Stimulated activated CD4-positive, alpha-beta T cell treated with anti-CD3 and anti-CD28 coated beads, Interleukin-1b, Interleukin-23, amount 100 ng/mL, for 24 hours (primary cell): ENCODE measurements at regions not wholly inside any gene's neighbourhood (a gene's known extent, or its start where the extent isn't known, plus 50 kb on each side); places are given as distances from the start of the nearest gene placed in this dataset.
"Not testable (repeated sequence)": the region's sequence is repeated elsewhere in the genome, so short reads cannot be mapped to it uniquely, and the experiment has no call there.

Source experiments
- DNase-seq, 4 experiments: peaks; one replicate each; pipeline ENCODE4 v3.0.0-alpha.2; 2020; ENCODE audit warnings: low read depth in 4 of 4, low spot score in 1 of 4

GRCh38 chr11:71129624-71130023 is 122.8 kb downstream of the SHANK2 start:
- DNase-seq: no peak

DNA sequence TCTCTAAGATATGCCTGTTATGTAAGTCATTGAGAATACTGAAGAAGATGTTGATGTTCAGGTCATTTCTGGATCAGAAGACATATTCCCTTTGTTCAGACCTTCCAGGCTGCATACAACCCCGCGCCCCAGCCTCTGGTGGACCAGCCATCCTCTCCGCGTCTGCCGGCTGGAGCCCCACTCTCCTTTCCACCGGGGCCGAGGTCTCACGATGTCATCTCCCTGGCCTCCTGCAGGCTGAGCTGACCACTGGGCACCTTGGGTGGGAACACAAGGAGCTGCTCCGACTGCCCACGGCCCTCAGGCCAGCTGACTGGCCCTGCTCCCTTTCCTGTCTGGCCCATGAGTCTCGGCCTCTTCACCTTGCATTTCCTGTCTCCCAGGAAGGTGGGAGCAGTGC is 124.6 kb downstream of the SHANK2 start:
- DNase-seq: no peak

GRCh38 chr11:71126401-71126800 is 126.0 kb downstream of the SHANK2 start:
- DNase-seq: not testable (repeated sequence)

GRCh38 chr11:71125150-71125549 is 127.2 kb downstream of the SHANK2 start:
- no peak for DNase-seq

DNA sequence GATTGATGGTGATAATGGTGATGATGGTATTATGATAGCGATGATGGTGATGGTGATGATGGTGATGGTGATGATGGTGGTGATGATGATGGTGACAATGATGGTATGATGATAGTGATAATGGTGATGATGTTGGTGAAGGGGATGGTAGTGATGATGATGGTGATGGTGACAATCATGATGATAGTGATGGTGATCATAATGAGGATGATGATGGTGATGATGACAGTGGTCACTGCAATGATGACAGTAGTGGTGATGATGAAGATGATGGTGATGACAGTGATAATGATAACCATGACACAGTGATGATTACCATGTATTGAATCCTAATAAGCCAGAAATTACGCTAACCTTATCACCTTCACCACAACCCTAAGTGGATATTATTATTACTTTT is 128.2 kb downstream of the SHANK2 start:
- DNase-seq: no peak

- no peak for DNase-seq
Observed at GRCh38 chr11:71120471-71120896, 131.9 kb downstream of the SHANK2 start.

DNA sequence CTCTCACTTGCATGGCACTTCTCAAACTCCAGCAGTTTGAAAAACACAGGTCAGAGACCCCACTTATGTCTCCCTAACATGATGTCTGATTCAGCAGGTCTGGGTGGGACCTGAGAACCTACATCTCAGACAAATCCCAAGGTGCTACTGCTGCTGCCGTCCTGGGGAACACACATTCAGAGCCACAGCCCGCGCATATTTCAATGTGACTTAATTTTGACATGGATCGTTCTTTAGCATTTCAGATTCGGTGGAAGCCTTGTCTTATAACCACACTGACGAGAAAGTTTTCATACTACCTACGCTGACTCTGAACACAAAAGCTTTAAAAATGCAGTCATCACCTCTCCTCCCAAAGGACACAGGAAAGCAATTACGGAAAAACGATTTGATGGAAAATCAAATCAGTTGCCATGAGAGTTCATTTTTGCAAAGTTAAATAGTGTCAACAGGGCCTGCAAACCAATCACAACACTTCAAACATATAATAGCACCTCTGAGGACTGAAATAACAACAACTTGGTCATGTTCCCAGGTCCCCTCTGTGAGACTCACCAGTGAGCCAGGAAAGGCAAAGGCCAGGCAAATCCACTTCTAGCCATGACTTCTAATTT is 132.6 kb downstream of the SHANK2 start:
- DNase-seq: no peak

- DNase-seq: no peak
Observed at GRCh38 chr11:71118671-71119250, 133.6 kb downstream of the SHANK2 start.

GRCh38 chr11:71117311-71117710 is 135.1 kb downstream of the SHANK2 start:
- DNase-seq: no peak

DNA sequence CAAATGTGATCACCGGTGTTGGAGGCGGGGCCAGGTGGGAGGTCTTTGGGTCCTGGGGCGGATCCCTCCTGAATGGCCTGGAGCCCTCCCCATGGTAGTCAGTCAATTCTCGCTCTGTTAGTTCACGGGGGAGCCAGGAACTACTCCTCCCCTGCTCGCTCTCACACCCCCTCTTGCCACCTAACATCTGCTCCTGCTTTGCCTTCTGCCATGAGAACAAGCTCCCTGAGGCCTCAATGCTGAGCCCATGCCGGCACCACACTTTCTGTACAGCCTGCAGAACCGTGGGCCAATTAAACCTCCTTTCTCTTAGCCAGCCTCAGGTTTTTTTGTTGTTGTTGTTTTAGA is 135.7 kb downstream of the SHANK2 start:
- DNase-seq: no peak

GRCh38 chr11:71115770-71116692 is 136.3 kb downstream of the SHANK2 start:
- DNase-seq: no peak

DNA sequence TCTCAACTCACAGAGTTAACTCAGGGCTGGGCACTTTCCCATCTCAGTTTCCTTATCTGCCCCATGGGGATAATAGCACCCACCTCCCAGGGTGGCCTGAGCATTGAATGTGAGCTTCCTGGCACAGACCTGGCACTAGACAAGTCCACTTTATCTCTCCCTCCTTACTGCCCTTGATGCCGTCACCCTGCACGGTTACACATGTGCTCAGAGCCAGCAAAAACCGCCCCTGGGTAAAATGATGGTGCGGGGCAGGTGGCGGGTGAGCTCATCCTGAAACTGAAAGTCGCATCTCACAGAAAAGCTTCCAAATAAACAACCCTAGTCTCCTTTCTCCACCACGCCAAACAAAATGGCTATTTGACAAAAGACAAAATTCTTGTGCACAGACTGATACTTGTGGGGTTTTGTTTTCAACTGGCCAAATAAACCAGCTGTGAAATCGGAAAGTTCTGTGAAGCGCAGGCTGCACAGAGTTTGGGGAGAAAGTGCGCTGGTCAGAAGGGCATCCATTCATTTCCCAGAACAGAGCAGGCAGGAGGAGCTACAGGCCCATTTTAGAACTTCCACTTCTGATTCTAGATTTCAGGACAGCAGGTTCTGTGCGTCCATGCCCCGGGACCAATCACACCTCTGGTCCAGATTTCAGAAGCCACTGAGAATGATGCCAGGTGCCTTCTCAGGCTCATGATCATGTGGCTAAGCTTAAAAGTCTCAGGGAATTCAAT is 138.1 kb downstream of the SHANK2 start:
- no peak for DNase-seq

DNA sequence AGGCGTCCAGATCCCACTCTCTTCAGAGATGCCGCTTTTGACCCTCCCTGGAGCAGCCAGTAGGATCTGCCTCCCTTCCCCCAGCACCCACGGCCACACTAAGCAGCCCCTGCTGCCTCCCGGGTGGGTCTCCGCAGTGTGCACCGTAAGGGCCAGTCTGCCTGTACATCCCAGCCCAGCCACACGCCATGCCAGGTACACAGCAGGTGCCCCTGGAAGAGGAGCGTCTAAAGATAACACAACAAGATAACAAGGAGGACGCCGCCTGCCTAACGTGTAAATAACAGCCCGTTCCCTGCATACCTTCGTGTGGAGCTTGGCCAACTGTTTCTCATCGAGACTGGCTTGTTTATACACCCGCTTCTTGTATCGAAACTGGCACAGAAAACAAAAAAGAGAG is 139.4 kb downstream of the SHANK2 start:
- DNase-seq: no peak

GRCh38 chr11:71112454-71112853 is 139.9 kb downstream of the SHANK2 start:
- DNase-seq: no peak

DNA sequence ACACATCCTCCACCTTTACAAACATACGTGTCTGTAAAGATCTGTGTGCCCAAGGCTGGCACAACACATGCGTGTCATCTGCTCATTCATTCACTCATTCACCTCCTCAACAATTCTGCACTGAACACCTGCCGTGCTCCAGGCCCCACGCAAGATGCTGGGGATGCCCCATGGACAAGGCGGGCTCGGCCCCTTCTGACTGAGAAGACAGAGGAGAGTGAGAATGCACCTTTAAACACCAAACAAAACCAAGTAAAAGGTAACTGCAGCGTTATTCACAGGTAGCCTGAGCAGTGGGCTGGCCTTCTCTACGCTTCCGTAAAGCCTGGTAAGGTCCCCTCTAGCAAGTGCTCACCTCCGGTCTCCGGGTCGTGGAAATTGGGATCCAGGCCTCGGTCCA is 142.8 kb downstream of the SHANK2 start:
- DNase-seq: no peak

DNA sequence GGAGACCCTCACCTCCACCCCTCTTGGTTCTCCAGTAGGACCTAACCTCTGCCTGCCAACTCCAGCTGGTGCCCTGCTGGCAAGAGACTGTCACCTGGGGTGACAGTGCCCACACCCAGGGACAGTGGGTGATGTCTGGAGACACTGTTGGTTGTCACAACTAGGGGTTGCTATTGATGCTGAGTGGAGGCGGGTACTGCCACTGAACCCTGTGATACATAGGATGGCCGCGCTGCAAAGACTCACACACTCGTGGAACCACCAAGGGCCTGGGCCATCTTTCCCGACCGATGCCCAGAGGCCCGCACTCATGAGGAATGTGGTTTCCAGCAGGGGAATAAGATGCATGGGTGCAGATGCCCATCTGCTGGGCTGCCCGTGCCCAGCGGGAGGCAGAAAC is 143.2 kb downstream of the SHANK2 start:
- DNase-seq: no peak

DNA sequence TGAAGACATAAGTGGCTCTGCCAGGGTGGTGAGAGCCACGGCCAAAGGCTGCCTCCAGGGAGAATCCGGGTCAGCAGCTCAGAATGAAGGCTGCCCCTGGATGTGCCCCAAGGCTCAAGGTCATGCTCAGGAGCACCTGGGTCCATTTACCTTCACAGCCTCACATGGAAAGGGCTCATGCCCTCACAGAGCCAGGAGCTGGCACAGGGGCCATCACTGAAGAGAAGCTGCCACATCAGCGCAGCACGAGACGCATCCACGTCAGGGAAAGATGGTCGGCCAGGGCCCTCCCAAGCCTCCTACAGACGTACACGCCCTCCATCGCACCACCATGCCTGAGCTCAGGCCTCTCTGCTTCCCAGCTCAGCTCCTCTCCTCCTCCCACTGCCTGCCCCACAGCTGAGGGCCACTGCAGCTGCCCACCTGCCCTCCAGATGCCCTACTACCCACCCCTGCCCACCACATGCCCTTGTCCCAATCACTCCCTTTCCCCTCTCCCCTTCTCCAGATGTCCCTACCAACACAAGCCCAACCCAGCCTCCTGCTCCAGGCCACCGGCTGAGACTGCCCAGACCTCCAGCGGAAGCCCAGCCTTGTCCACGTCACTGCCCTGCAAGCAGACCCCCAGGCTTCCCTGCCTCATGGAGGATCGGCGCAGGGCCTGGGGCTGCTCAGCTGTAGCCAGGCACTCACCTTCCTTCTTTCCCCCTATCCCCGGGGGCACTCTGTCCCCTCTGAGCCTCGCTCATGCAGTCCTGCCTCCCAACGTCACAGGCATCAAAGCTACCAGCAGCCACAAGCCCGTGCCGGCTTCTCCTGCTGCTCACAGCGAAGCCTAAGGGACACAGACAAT is 144.1 kb downstream of the SHANK2 start:
- no peak for DNase-seq

- DNase-seq: no peak
Observed at GRCh38 chr11:71106671-71107070, 145.7 kb downstream of the SHANK2 start.

DNA sequence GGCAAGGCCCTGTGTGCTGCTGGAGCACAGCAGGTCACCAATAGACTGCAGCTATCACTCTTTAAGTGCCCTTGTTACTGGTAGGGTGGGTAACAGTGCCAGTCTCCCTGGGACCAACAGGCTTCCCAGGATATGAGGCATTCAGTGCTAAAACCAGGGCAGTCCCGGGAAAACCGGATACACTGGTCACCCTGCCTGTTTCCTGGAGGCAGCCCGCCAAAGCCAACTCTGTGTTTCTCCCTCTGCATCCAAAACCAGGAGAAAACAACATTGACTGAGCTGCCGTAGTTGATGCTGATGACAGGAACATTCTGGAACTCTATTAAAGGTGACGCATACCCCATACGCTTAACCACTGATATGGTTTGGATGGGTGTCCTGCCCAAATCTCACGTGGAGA is 149.1 kb downstream of the SHANK2 start:
- DNase-seq: no peak

- no peak for DNase-seq
Observed at GRCh38 chr11:71102251-71102995, 150.0 kb downstream of the SHANK2 start.
